Fibroblast of peridontal ligament (primary cell): ENCODE measurements at regions not wholly inside any gene's neighbourhood (a gene's known extent, or its start where the extent isn't known, plus 50 kb on each side); places are given as distances from the start of the nearest gene placed in this dataset.
"Not testable (repeated sequence)": the region's sequence is repeated elsewhere in the genome, so short reads cannot be mapped to it uniquely, and the experiment has no call there.

Experiments used
- DNase-seq: peaks from one replicate; pipeline ENCODE4 v3.0.0-alpha.2; 2010; ENCODE audit errors: extremely low read depth

- DNase-seq = not testable (repeated sequence)
Measured at GRCh38 chr17:30712859-30713258, 111.6 kb downstream of the CRLF3 start.

DNA sequence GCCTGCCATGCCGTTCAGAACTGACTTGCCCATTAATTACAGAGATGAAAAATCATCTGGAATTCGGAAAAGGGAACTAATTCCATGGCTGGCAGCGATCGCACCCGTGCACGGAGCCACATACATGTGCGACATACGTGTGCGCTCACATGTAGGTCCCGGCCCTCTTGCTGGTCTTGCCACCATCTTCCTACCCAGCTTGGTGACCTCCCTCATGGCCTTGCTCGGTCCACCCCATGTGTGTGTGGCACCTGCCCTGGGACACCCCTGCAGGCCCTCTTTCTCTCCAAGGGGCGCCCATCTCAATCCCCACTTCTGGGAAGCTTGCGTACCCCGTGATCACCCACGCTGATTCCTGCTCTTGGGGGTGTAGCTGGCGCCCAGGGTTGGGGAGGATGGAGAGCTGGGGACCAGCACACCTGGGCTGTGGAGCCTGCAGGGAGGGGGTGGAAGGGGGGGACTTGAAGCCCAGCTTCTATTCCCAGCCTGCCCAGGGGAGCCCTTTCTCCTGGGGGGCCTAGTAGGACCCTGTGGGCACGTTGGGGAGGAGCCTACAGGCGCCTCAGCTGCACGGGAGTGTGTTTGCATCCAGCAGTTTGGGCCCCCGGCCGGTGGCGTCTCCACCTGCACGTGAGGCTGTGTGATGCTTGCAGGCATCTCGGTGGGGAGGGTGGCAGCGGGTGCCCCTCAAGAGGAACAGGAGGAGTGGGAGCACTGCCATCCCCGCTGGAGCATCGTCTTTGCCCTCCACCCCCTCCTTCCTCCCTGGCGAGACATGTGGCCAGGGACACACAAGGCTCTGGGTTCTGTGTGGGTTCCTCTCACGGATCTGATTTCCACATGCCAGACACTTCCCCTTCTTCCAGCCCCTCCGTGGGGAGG is 112.6 kb downstream of the CRLF3 start:
- DNase-seq = not testable (repeated sequence)

DNA sequence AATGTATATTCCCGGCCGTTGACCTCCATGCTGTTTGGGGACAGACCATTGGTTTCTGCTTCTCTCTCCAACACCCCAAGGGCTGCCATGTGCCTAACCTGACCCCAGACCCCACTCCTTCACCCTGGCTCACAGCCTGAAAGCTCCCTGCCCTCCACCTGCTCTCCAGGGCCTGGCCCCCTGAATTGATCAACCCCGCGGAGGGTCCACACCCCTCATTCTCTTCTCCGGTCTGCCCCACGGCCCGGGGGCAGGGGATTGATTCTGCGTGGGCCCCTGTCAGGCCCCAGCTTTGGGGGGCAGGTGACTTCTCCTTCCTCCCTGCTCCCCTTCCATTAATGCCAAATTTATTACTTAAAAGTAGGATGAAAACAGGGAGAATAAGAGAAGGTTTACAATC is 113.3 kb downstream of the CRLF3 start:
- DNase-seq = not testable (repeated sequence)

DNA sequence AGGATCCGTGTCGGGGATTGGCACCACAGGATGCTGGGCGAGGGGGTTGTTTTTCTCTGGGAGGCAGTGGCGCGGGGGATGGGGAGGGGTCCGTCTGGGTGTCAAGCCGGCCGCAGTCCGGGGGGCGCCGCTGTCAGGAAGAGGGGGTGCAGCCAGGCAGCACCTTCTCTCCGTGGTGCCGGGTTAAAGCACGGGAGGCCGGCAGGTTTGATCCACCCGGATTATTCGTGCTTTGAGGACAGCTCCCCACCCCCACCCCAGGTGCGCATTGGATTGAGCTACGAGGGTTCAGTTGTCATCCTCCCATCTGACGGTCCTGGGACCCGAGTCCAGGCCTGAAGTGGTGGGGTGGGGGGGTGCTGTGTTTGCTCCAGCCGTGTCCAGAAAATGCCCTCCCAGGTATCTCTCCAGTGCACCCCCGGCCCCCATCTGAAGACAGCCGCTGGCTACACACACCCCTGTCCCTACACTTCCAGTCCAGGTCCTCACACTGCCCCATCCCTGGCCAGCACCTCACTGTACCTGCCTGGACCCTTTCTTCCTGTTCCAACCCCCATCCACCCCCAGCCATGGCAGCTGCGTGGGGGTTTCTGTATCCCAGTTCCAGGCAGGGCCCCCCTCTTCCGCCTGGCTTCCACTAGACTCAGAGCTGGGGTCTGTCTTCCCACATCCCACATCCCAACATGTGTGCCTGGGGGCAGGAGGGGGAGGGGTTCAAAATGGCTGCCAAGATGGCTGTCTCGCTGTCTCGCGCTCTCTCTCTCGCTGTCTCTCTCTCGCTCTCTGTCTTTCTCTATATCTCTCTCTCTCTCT is 114.0 kb downstream of the CRLF3 start:
- not testable (repeated sequence) for DNase-seq

DNA sequence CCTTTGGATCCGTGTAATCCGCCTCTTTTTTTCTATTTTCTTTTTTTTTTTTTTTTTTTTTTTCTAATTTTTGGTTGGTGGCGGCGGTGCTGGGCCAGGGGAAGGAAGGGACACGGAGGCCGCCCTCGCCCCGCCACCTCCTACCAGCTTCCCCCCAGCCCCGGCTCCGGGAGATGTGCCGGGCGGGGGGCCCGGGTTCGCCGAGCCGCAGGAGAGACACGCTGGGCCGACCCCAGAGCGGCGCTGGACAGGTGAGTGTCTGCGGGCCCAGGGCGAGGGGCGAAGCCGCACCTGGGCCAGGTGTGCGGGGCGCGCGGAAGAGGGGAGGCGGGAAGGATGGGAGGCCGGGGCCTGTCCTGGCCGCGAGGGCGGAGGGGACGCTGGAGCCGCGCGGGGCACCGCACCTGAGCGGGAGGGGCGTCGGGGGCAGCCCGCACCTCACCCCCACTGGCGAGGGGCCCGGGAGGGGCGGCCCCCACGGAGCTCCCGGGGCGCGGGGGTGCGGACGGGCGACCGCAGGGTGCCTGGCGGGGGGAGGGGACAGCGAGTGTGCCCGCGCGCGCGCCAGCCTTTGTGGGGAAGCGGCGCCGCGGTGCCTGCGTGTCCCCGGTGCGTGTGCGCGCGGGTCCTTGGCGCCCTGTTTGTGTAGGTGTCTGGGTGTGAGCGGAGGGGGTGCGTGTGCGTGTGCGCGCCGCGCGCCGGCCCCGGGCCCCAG is 114.8 kb downstream of the CRLF3 start:
- not testable (repeated sequence) for DNase-seq

- not testable (repeated sequence) for DNase-seq
Measured at GRCh38 chr17:30709096-30709495, 115.4 kb downstream of the CRLF3 start.

DNA sequence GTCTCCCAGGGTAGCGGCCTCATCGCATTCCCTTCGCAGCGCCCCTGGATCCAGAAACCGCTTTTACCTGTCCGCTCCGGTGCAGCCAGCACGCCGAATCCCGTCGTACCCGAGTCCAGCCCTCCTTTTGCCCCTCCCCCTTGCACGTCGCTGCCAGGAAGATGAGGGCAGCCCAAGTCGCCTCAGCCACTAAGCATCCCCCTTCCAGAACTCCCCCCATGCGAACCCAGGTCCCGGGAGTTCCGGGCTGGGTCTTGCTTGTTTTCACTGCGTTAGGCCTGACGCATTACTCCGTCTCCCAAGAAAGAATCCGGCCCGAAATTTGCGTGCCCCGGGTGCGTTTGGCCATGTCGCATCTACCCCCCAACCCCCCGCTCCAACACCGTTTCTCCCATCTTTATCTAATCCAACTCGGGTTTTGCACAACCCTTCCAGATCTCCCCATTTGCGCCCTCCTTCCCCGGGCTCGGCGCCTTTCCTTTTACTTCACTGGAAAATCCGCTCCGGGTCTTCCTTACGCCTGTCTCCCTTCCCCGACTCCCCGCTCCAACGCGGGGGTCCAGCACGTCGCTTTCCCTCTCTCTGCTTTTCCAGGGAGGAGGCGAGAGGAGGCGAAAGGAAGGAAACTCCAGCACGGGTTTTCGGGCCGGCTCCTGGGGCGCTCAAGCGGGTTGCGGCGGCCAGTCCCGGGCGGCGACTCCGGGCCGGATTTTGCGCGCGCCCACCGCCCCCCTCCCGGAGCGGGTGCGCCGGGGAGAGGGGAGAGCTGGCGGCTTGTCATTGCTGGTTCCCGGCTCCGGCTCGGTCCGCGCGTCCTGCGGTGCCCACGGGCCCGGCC is 116.0 kb downstream of the CRLF3 start:
- peak; percentile 91 for DNase-seq

GRCh38 chr17:30707724-30708240 is 116.7 kb downstream of the CRLF3 start:
- peak; percentile 52 for DNase-seq

DNA sequence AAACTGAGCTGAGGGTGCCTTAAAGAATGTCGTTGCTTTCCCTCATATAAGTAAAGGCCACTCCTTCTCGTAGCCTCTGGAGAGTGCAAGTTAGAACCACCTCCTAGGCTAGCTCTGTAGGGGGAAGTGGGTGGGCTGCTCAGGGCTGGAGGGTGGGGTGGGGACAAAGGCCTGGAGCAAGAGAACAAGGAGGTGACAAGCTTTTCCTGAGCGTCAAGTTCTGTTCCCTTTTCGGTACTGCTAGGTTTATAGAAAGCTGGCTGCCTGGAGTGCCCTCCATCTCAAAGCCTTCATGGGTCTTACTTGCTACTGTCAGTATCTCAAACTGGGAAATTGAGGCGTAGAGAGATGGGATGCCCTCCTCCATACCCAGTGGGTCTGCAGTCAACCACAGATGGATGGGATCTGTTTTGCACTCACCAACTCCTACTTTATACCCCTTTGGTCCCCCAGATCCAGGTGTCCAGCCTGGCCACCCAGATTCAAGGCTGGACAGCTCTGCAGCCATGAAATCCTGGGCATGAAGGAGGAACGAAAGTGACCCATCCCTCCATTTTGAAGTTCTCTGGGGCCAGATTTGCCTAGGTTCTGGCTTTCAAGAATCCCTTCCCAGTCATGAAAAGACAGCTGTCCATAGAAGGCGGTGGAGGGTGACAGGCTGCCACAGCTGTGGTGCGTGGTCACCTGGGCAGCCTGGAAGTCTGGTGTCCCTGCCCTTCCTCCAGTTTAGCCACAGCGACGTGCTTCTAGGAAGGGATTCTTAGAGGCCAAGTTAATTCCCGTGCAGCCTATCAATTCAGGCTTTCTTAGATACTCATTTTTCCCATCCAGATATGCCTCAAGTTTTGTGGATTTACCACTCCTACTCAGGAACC is 117.8 kb downstream of the CRLF3 start:
- not testable (repeated sequence) for DNase-seq

- DNase-seq = not testable (repeated sequence)
Measured at GRCh38 chr17:30706004-30706403, 118.5 kb downstream of the CRLF3 start.

GRCh38 chr17:30701498-30701989 is 122.9 kb downstream of the CRLF3 start:
- no peak for DNase-seq

- DNase-seq = not testable (repeated sequence)
Measured at GRCh38 chr17:30700833-30701232, 123.7 kb downstream of the CRLF3 start.

- peak; percentile 42 for DNase-seq
Measured at GRCh38 chr17:30697619-30698460, 126.7 kb downstream of the CRLF3 start.

DNA sequence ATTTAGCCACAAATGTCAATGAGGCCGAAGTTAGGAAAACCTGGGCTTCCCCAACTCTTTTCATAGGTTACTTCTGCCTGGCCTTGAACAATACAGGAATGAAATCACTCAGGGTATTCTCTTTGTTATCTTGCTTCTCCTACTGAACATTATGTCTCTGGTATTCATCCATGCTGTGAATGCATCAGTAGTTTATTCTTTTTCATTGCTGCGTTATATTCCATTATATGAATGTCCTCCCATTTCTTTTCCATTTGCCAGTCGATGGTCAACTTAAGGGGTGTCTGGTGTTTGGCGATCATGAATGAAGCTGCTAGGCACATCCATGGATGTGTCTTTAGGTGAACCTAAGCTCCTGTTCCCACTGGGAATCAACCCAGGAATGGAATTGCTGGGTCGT is 128.3 kb downstream of the CRLF3 start:
- no peak for DNase-seq

DNA sequence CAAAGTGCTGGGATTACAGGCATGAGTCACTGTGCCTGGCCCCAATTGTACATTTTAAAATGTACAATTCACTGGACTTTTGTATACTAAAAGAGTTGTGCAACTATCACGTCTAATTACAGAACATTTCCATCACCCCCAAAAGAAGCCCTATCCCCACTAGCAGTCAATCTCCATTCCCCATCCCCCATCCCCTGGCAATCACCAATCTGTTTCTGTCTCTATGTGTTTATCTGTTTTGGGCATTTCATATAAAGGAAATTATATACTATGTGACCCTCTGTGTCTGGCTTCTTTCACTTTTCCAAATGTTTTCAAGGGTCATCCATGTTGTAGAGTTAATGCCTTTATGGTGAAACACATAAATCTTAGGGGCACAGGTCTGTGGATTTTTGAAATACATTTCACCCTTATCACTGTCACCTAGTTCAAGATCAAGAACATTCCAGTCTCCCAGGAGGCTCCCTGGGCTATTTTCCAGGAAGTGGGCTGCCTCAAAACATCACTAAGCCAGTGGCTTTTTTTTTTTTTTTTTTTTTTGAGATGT is 129.2 kb downstream of the CRLF3 start:
- DNase-seq = peak; percentile 61

GRCh38 chr17:30693772-30694171 is 130.7 kb downstream of the CRLF3 start:
- not testable (repeated sequence) for DNase-seq

DNA sequence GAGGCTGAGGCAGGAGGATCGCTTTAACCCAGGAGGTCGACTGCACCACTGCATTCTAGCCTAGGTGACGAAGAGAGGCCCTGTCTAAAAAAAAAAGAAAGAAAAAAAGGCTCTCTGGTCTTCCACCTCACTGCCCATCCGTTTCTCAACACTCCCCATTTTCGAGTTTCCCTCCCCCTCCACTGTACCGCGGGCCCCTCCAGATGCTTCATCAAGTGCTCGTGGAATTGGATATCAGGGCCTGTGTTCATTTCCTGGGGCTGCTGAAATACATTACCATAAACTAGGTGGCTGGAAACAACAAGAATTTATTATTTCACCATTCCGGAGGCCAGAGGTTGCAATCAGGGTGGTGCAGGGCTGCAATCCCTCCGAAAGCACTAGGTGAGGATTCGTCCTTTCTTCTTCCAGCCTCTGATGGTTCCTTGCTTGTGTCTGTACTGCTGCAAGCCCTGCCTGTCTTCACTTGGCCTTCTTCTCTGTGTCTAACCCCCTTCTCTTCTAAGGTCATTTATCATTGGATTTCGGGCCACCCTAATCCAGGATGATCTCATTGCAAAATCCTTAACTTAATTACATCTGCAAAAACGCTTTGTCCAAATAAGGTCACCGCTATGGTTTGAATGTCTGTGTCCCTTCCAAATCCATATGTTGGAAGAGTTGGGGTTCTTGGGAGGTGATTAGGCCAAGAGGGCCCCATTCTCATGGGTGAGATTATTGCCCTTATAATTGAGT is 135.1 kb downstream of the CRLF3 start:
- not testable (repeated sequence) for DNase-seq
